ENCODE measurements at regions not wholly inside any gene's neighbourhood (a gene's known extent, or its start where the extent isn't known, plus 50 kb on each side); places are given as distances from the start of the nearest gene placed in this dataset.

DNA sequence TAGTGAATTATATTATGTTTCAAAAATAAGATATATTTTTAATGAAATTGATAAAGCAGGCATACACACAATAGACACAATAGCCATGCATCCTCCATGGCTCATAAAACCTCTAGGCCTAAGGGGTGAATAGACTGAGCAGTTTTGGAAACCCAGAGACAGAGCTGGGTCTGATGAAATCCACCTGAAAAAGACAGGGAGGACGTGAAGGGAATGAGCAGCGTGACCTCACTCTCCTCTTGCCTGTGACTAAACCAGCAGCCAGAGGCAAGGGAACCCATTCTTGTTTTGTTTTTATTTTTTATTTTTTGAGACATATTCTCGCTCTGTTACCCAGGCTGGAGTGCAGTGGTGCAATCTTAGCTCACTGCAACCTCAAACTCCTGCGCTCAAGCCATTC is 424.4 kb upstream of the FAM241A start:
- no peak for DNase-seq

DNA sequence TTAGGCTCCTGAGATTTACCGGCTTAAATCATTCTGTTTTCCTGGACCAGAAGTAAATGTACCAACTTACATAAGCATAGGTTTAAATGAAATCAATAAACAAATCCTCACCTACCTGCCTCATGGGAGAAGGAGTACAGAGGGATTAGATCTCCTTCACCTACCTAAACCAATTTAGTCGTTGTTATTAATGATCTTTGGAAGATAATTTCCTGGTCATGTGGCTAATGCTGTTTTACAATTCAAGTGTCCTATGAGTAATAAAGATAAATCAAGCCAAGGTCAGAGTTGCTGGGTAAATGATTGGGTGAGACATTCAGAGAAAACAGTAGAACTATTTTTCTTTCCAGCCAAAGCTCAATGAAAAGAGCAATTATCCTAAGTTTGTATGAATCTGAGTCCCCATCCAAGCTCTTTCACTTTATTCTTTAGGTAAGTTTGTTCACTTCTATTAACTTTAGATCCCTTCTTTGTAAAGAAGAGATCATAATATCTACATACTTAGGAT is 423.0 kb upstream of the FAM241A start:
- DNase-seq = no peak

DNA sequence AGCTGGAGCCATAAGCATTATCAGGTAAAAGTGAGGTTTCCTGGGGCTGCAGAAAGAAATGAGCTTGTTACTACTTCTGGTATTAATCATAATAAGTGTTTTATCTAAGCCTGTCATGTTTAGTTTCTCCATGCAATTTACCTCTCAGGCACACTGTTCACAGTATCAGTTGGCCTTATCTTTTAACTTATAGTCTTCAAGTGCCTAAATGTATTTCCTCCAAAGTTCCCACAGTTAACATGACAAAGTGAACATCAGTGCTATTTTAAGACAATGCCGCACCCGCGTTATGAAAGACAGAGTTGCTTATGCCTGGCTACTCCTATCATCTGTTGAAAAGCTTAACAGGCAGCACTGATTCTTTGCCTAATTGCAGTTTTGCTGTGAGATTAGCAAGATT is 408.7 kb upstream of the FAM241A start:
- DNase-seq = no peak

DNA sequence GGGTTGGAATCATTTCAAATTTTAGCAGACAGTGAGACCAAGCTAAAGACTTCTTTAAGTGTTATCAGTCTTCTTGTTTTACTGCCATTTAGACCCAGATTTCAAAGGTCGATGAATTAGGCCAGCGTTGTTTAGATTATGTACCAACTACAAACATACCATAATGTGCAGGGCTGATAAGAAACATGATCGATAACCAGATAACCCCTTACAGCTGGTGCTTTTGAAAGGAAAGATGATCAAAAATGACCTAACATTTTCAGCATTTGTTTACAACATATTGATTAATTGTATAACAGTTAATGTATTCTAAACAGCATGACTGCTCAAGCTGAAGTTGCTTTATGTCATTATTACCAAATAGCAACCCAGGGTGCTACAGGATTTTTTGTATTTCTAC is 400.4 kb upstream of the FAM241A start:
- DNase-seq = no peak

- DNase-seq = no peak
These were observed 397.1 kb upstream of the FAM241A start for GRCh38 chr4:111748157-111748556.

GRCh38 chr4:111754003-111754402 is 391.3 kb upstream of the FAM241A start:
- DNase-seq = no peak

DNA sequence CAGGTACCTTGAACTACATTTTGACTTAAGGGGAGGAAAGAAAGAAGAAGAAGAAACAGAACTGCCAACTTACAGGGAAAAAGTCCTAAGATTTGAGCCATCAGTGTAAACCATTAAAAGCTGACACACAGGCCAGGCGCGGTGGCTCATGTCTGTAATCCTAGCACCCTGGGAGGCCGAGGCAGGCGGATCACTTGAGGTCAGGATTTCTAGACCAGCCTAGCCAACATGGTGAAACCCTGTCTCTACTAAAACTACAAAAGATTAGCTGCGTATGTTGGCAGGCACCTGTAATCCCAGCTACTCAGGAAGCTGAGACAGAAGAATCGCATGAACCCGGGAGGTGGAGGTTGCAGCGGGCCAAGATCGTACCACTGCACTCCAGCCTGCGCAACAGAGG is 389.7 kb upstream of the FAM241A start:
- DNase-seq = no peak

DNA sequence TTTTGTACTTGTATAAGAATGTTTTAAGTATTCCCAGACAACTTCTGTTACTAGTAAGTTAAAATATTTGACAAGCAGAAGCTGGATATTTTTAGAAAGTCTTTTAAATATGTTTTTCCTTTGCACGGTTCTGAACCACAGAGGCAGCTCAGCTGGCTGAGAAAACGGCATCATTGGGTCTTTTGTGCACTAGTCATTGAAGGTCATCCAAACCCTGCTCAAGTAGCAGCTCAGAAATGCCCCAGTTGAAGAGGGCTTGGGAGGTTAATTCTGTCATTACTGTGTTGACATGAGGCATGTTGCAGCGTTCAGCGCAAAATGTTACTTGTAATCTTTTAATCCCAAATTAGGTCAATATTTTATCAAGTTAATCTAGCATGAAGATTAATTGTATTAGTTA is 383.7 kb upstream of the FAM241A start:
- DNase-seq = no peak

- DNase-seq = no peak
These were observed 374.7 kb upstream of the FAM241A start for GRCh38 chr4:111770514-111770913.

GRCh38 chr4:111773858-111774257 is 371.4 kb upstream of the FAM241A start:
- no peak for DNase-seq

DNA sequence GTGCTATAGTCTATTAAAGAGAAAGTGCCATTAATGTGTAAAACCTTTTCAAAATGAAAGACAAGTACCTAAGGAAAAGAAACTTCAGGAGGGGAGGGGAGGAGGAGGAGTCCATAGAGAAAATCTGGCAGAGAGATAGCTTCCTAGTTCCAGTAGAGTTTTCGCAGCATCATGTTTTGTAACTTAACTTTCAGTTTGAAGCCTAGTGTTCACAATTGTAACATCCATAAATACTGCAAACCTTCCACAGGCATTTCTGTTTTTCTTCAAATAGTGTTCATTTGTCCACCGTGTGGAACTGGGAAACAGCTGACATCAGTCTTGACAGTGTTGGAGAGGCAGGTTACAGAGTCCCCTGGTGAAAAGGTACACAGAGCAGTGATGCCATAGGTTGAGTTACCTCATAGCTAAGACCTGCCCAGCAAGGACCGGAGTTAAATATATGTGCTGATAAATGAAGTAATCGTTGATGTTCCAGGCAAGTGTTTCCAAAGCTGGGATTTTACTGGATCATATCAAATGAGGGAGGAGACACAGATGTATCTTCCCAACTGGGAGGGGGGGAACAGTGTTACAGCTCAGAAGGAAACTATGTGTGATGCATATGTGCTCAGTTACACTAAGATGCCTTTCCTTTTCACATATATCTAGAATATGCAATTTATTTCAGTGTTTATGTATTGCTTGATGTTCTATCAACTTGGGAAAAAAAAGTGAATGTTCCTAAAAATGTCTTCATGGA is 369.5 kb upstream of the FAM241A start:
- DNase-seq = no peak

DNA sequence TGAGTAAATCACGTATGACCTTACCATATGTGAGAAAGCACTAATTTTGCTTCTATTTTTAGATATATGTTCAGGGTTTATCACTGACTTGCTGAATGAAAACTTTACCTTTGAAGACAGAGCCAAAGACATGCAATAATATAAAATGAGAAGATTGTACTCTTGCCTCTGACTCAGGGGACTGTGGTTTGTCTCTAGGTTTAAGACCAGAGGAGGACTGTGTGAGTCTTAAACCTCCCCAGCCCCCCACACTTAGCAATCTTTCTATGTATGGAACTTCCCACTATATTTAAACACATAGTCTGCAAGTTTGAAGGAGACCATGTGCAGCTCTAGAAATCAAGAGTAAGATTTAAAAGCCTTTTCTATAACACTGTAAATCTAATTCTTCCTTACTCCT is 368.7 kb upstream of the FAM241A start:
- DNase-seq = no peak

- no peak for DNase-seq
These were observed 366.7 kb upstream of the FAM241A start for GRCh38 chr4:111778543-111778942.

DNA sequence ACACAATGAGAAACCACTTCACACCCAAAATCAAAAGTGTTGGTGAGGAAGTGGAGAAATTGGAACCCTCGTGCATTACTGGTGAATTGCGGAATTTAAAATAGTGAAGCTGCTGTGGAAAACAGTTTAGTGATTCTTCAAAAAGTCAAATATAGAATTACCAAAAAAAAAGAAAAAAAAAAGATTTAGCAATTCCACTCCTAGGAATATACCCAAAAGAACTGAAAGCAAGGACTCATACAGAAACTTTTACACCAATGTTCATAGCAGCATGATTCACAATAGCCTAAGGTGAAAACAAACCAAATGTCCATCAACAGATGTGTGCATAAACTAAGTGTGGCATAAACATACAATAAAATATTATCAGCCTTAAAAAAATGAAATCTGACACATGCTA is 364.3 kb upstream of the FAM241A start:
- no peak for DNase-seq

- no peak for DNase-seq
These were observed 363.6 kb upstream of the FAM241A start for GRCh38 chr4:111781611-111782010.

DNA sequence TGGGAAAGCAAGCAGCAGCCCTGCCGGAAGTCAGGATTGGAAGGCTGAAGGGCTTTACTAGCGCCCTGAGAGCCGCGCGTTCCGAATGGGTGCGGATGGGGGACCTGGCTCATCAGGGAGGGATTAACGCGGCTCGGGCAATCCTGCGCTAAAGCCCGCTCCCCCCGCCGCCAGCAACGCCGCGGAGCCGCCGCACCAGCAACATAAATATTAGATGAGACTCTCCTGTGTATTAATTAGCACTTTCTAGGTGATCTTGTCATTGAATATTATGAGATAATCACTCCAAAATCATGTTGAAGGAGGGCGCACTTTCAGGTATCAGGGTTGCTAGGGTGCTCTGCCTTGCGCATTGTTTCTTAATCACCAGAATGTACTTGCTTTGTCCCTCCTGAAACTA is 357.2 kb upstream of the FAM241A start:
- DNase-seq = peak; percentile 21

DNA sequence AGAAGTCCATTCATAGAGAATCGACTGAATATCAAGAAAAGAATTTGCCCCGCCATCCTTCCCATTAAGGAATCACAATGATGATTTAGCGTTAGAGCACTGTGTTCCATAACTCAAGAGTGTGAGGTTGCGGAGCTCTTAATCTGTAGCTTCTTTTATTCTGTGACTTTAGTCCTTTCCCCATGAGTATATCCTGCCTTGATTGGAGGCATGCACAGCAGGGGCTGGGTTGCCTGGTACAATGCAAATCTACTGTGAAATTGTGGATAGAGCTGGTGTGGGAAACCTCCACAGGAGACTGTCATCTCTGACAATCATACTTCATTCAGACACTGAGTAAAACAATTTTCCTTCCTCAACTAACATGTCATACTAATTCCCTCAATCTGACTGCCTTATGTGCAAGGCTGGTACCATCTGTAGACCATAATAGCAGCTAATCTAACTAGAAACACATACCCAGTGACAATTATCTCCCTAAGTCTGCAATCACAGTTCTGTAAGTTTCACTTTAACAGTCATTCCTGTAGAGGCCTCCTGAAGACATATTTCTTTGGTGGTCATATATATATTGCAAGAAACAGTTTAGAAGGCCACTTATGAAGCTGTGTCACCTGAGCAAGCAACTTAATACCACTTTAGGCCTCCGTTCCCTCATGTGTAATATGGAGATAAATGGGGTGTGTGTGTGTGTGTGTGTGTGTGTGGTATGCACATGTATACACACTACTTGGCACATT is 355.2 kb upstream of the FAM241A start:
- DNase-seq = no peak

DNA sequence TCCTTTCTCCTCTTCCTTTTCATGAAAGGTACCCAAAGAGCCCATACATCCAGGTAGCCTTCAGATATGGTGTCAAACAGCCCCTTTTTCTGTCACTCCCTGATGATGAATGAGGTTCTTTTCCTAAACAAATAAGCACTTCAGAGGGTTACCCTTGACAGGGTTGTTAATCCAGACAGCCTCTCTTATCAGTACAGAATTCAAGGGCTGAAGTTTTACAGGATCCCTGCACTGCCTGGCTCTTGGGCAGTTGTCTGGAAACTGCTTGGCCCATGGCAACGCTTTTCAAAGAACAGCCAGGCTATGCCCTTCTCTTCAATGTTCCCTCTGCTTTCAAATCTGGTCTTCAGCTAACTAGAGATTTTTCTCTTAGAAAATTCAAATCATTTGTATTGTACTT is 352.6 kb upstream of the FAM241A start:
- no peak for DNase-seq

- no peak for DNase-seq
These were observed 351.7 kb upstream of the FAM241A start for GRCh38 chr4:111793433-111794091.

- no peak for DNase-seq
These were observed 347.6 kb upstream of the FAM241A start for GRCh38 chr4:111797455-111798163.

- no peak for DNase-seq
These were observed 346.4 kb upstream of the FAM241A start for GRCh38 chr4:111798840-111799239.

GRCh38 chr4:111800551-111800950 is 344.7 kb upstream of the FAM241A start:
- DNase-seq = no peak

GRCh38 chr4:111802191-111802590 is 343.1 kb upstream of the FAM241A start:
- DNase-seq = no peak

All from left kidney (tissue), 1 donor.